PC-9 (cell line): ENCODE measurements at regions not wholly inside any gene's neighbourhood (a gene's known extent, or its start where the extent isn't known, plus 50 kb on each side); places are given as distances from the start of the nearest gene placed in this dataset.

Experiments used
- EZH2 ChIP-seq: fragments of 200-600 bp; sonication (generic); IDR thresholded peaks from 2 replicates; pipeline ENCODE4 v1.8.0; 2017; ENCODE audit warnings: antibody characterized with exemption, low read depth
- TF ChIP-seq, protein P1 (sequence below): fragments of 200-600 bp; sonication (generic); conservative IDR thresholded peaks from 2 replicates; pipeline ENCODE4 v1.6.1; 2017; ENCODE audit warnings: mixed run types, antibody characterized with exemption, mild to moderate bottlenecking, moderate library complexity

DNA sequence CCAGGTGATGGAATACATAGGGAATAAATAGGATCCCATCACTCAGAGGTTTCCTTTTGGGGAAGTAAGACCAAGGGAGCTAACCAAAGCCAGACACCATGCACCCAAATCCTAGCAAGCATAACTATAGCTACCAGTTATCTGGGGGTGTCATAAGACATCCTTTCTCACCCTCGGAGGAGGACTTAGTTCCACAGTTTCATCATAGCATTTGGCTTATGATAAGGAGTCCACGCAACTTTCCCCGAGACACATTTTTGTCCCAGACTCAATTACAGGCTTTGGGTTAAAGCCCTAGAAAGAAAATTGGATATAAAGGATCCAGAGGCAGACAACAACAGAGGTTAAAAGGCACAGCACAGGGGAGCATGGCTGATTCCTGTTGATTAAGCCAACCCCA, 442.9 kb downstream of the HTR7 start:
- TF ChIP-seq, protein P1, sequence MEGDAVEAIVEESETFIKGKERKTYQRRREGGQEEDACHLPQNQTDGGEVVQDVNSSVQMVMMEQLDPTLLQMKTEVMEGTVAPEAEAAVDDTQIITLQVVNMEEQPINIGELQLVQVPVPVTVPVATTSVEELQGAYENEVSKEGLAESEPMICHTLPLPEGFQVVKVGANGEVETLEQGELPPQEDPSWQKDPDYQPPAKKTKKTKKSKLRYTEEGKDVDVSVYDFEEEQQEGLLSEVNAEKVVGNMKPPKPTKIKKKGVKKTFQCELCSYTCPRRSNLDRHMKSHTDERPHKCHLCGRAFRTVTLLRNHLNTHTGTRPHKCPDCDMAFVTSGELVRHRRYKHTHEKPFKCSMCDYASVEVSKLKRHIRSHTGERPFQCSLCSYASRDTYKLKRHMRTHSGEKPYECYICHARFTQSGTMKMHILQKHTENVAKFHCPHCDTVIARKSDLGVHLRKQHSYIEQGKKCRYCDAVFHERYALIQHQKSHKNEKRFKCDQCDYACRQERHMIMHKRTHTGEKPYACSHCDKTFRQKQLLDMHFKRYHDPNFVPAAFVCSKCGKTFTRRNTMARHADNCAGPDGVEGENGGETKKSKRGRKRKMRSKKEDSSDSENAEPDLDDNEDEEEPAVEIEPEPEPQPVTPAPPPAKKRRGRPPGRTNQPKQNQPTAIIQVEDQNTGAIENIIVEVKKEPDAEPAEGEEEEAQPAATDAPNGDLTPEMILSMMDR, result no peak
- TF ChIP-seq EZH2, result no peak
